GM23338 (cell line): ENCODE measurements at regions not wholly inside any gene's neighbourhood (a gene's known extent, or its start where the extent isn't known, plus 50 kb on each side); places are given as distances from the start of the nearest gene placed in this dataset.

ENCODE experiments used
- ATAC-seq: fragments of 200-7000 bp; cut with Tn5 transposase; 3 replicates; pipeline ENCODE4 v1.9.1; 2020
- DNase-seq: peaks from one replicate; pipeline ENCODE4 v3.0.0-alpha.2; 2015; ENCODE audit warnings: low spot score
- H2AFZ ChIP-seq: fragments of 200-600 bp; sonication (generic); 2 replicates; pipeline ENCODE4 v1.8.0; 2016; ENCODE audit warnings: antibody characterized with exemption, mild to moderate bottlenecking, moderate library complexity
- H3F3A ChIP-seq: fragments of 200-600 bp; sonication (generic); replicated peaks from 2 replicates; pipeline ENCODE4 v1.8.0; 2017; ENCODE audit warnings: antibody characterized with exemption, mixed run types, low read depth
- H3K27ac ChIP-seq: fragments of 200-600 bp; sonication (generic); 2 replicates; pipeline ENCODE4 v1.6.1; 2016; ENCODE audit warnings: low read depth
- H3K27me3 ChIP-seq: fragments of 200-600 bp; sonication (generic); 2 replicates; pipeline ENCODE4 v1.8.0; 2016; ENCODE audit warnings: mild to moderate bottlenecking, mixed run types, moderate library complexity; ENCODE audit not compliant: insufficient read depth
- H3K36me3 ChIP-seq: fragments of 200-600 bp; sonication (generic); 2 replicates; pipeline ENCODE4 v1.8.0; 2016; ENCODE audit warnings: mild to moderate bottlenecking; ENCODE audit not compliant: insufficient read depth
- H3K4me1 ChIP-seq: fragments of 200-600 bp; sonication (generic); 2 replicates; pipeline ENCODE4 v1.8.0; 2016; ENCODE audit warnings: mild to moderate bottlenecking, moderate library complexity; ENCODE audit not compliant: insufficient read depth
- H3K4me2 ChIP-seq: fragments of 200-600 bp; sonication (generic); 2 replicates; pipeline ENCODE4 v1.7.1; 2017; ENCODE audit warnings: mixed run types
- H3K4me3 ChIP-seq: fragments of 200-600 bp; sonication (generic); 2 replicates; pipeline ENCODE4 v1.6.1; 2016; ENCODE audit warnings: mixed run types
- H3K79me2 ChIP-seq: fragments of 200-600 bp; sonication (generic); replicated peaks from 2 replicates; pipeline ENCODE4 v1.8.0; 2017; ENCODE audit warnings: mild to moderate bottlenecking; ENCODE audit not compliant: insufficient read depth
- H3K9me2 ChIP-seq: fragments of 200-600 bp; sonication (generic); 2 replicates; pipeline ENCODE4 v1.8.0; 2017; ENCODE audit not compliant: insufficient read depth
- H4K20me1 ChIP-seq: fragments of 200-600 bp; sonication (generic); replicated peaks from 2 replicates; pipeline ENCODE4 v1.8.0; 2017; ENCODE audit warnings: mild to moderate bottlenecking; ENCODE audit not compliant: insufficient read depth
- H3K27ac Mint-ChIP-seq: 2 replicates; pipeline ENCODE4 v1.8.0; 2020; ENCODE audit warnings: inconsistent platforms, mild to moderate bottlenecking, moderate library complexity, mixed read lengths
- H3K27me3 Mint-ChIP-seq: 3 replicates; pipeline ENCODE4 v1.8.0; 2022; ENCODE audit warnings: low read depth, mild to moderate bottlenecking, moderate library complexity, mixed read lengths, inconsistent platforms; ENCODE audit not compliant: insufficient read depth, poor library complexity
- H3K36me3 Mint-ChIP-seq: 3 replicates; pipeline ENCODE4 v1.8.0; 2021; ENCODE audit warnings: low read depth, mild to moderate bottlenecking, inconsistent platforms, moderate library complexity, mixed read lengths
- H3K4me1 Mint-ChIP-seq: 3 replicates; pipeline ENCODE4 v1.8.0; 2020; ENCODE audit warnings: mild to moderate bottlenecking, inconsistent platforms, mixed read lengths
- H3K4me3 Mint-ChIP-seq: 3 replicates; pipeline ENCODE4 v1.8.0; 2021; ENCODE audit warnings: moderate library complexity, mild to moderate bottlenecking, inconsistent platforms, mixed read lengths
- H3K9me3 Mint-ChIP-seq: 3 replicates; pipeline ENCODE4 v1.8.0; 2020; ENCODE audit warnings: moderate library complexity, mild to moderate bottlenecking, inconsistent platforms, mixed read lengths
- CREB1 ChIP-seq: fragments of 250-450 bp; sonication (Bioruptor Pico); IDR thresholded peaks from 2 replicates; pipeline ENCODE4 v1.5.0; 2020; ENCODE audit warnings: low read depth, mild to moderate bottlenecking, moderate library complexity
- CTCF ChIP-seq, 2 experiments: fragments of 200-600 bp in 1 of 2; sonication (generic) in 1 of 2; conservative IDR thresholded peaks; 2 replicates each; pipeline versions ENCODE4 v1.5.1 to v1.6.1; 2016 to 2017; ENCODE audit warnings: antibody characterized with exemption in 2 of 2, low read depth in 2 of 2, mild to moderate bottlenecking in 2 of 2, moderate library complexity in 1 of 2
- ETS1 ChIP-seq: IDR thresholded peaks from 2 replicates; pipeline ENCODE4 v1.6.1; 2016; ENCODE audit warnings: antibody characterized with exemption
- EZH2 ChIP-seq: fragments of 200-600 bp; sonication (generic); IDR thresholded peaks from one replicate; pipeline ENCODE4 v1.8.0; 2017; ENCODE audit warnings: antibody characterized with exemption, mild to moderate bottlenecking, low read depth; ENCODE audit not compliant: unreplicated experiment
- EZH2phosphoT487 ChIP-seq: fragments of 200-600 bp; sonication (generic); IDR thresholded peaks from one replicate; pipeline ENCODE4 v1.8.1; 2018; ENCODE audit warnings: antibody characterized with exemption; ENCODE audit not compliant: unreplicated experiment
- JUNB ChIP-seq: IDR thresholded peaks from one replicate; pipeline ENCODE4 v1.6.1; 2016; ENCODE audit warnings: antibody characterized with exemption; ENCODE audit not compliant: unreplicated experiment
- NANOG ChIP-seq: IDR thresholded peaks from 2 replicates; pipeline ENCODE4 v1.6.1; 2016; ENCODE audit warnings: antibody characterized with exemption, borderline replicate concordance
- POLR2AphosphoS5 ChIP-seq: IDR thresholded peaks from 2 replicates; pipeline ENCODE4 v1.6.1; 2016; ENCODE audit warnings: antibody characterized with exemption, low read depth
- REST ChIP-seq: IDR thresholded peaks from one replicate; pipeline ENCODE4 v1.6.1; 2018; ENCODE audit warnings: antibody characterized with exemption; ENCODE audit not compliant: unreplicated experiment
- STAT1 ChIP-seq: IDR thresholded peaks from one replicate; pipeline ENCODE4 v1.6.1; 2016; ENCODE audit warnings: antibody characterized with exemption; ENCODE audit not compliant: unreplicated experiment
- ZNF114 ChIP-seq: fragments of 250-450 bp; sonication (Bioruptor Pico); IDR thresholded peaks from 2 replicates; pipeline ENCODE4 v1.5.0; 2020; ENCODE audit warnings: mild to moderate bottlenecking, moderate library complexity
- ZNF331 ChIP-seq: fragments of 250-450 bp; sonication (Bioruptor Pico); IDR thresholded peaks from 2 replicates; pipeline ENCODE4 v1.5.0; 2020; ENCODE audit warnings: low read depth, mild to moderate bottlenecking, moderate library complexity

GRCh38 chr11:134866215-134866614 is 454.2 kb upstream of the B3GAT1 start (continued):
- no peak for TF ChIP-seq EZH2
- no peak for TF ChIP-seq ETS1
- TF ChIP-seq CREB1 = no peak

GRCh38 chr11:134864968-134865305 is 452.9 kb upstream of the B3GAT1 start:
- Mint-ChIP-seq H3K9me3 (no peaks in the 10 kb centered on the region), H3K36me3 (no peaks in the 10 kb centered on the region), H3K27ac (no peak overlapping the region), H3K27me3 (peaks cover 9% of the 10 kb centered on the region), H3K4me3 (no peak overlapping the region), H3K4me1 (peaks cover 9% of the 10 kb centered on the region; the same call in 2 of the 3 replicates)
- no peak overlapping the region for H3K27ac ChIP-seq
- no peaks in the 10 kb centered on the region for H4K20me1 ChIP-seq
- peaks cover 5% of the 10 kb centered on the region; the same call in 1 of the 2 replicates for H3K9me2 ChIP-seq
- no peaks in the 10 kb centered on the region for H3F3A ChIP-seq
- H3K4me1 ChIP-seq = no peaks in the 10 kb centered on the region
- H3K27me3 ChIP-seq = no peaks in the 10 kb centered on the region; the same call in 1 of the 2 replicates
- DNase-seq (no peak), ATAC-seq (no peak)
- TF ChIP-seq ZNF114 = no peak
- no peak for TF ChIP-seq EZH2
- no peak for TF ChIP-seq CREB1
- no peak for TF ChIP-seq JUNB
- TF ChIP-seq ETS1 = no peak
- TF ChIP-seq EZH2phosphoT487 = no peak
- no peak for TF ChIP-seq CTCF (conservative IDR thresholded peaks at IDR 0.05; ENCODE audit: low read depth in 2 of 2)
- no peak for TF ChIP-seq STAT1
- no peaks in the 10 kb centered on the region for H3K79me2 ChIP-seq
- H3K36me3 ChIP-seq = no peaks in the 10 kb centered on the region
- no peak overlapping the region for H3K4me2 ChIP-seq
- no peak overlapping the region for H3K4me3 ChIP-seq
- no peak overlapping the region for H2AFZ ChIP-seq

GRCh38 chr11:134864233-134864967 is 452.4 kb upstream of the B3GAT1 start:
- Mint-ChIP-seq H3K36me3 (no peaks in the 10 kb centered on the region), H3K27me3 (peaks cover 14% of the 10 kb centered on the region), H3K27ac (no peak overlapping the region), H3K9me3 (no peaks in the 10 kb centered on the region), H3K4me1 (peaks cover 7% of the 10 kb centered on the region; the same call in 2 of the 3 replicates), H3K4me3 (no peak overlapping the region)
- Histone ChIP-seq H3K79me2 (no peaks in the 10 kb centered on the region), H3K9me2 (peaks cover 5% of the 10 kb centered on the region; the same call in 1 of the 2 replicates), H3K4me3 (no peak overlapping the region), H3K27ac (no peak overlapping the region), H3K4me1 (no peaks in the 10 kb centered on the region), H2AFZ (no peak overlapping the region), H4K20me1 (no peaks in the 10 kb centered on the region), H3K36me3 (no peaks in the 10 kb centered on the region), H3F3A (no peaks in the 10 kb centered on the region), H3K27me3 (no peaks in the 10 kb centered on the region; the same call in 1 of the 2 replicates), H3K4me2 (no peak overlapping the region)
- no peak for ATAC-seq
- no peak for DNase-seq
- TF ChIP-seq CREB1 (no peak), ZNF114 (no peak), POLR2AphosphoS5 (no peak), ZNF331 (CRISPR knock-in tag) (no peak), ETS1 (no peak), REST (no peak), STAT1 (no peak), NANOG (no peak)
